Left lung (tissue), 4 donors: ENCODE measurements at regions not wholly inside any gene's neighbourhood (a gene's known extent, or its start where the extent isn't known, plus 50 kb on each side); places are given as distances from the start of the nearest gene placed in this dataset.

Source experiments
- ATAC-seq: fragments of 200-7000 bp; cut with Tn5 transposase; one replicate; pipeline ENCODE4 v1.9.1; 2020; ENCODE audit warnings: moderate library complexity
- DNase-seq, 4 donors: peaks; one replicate each; pipeline ENCODE4 v3.0.0-alpha.2; 2013 to 2020
- H3K27ac ChIP-seq, 2 donors: fragments of 200-600 bp; sonication (generic) in 1 of 2; one replicate each; pipeline versions ENCODE4 v1.5.0 to v1.8.0; 2020 to 2021
- H3K27me3 ChIP-seq, 2 donors: fragments of 200-600 bp; sonication (generic) in 1 of 2; one replicate each; pipeline versions ENCODE4 v1.5.0 to v1.8.0; 2020 to 2021
- H3K36me3 ChIP-seq, 2 donors: fragments of 200-600 bp; sonication (generic) in 1 of 2; one replicate each; pipeline versions ENCODE4 v1.5.0 to v1.8.0; 2020 to 2021
- H3K4me1 ChIP-seq, 2 donors: fragments of 200-600 bp; one replicate each; pipeline ENCODE4 v1.8.0; 2021
- H3K4me3 ChIP-seq, 2 donors: fragments of 200-600 bp; sonication (generic) in 1 of 2; one replicate each; pipeline versions ENCODE4 v1.5.0 to v1.8.0; 2020 to 2021; ENCODE audit warnings: mild to moderate bottlenecking in 1 of 2
- H3K9me3 ChIP-seq, 2 donors: fragments of 200-600 bp; sonication (generic) in 1 of 2; one replicate each; pipeline versions ENCODE4 v1.5.0 to v1.8.0; 2020 to 2021
- intact Hi-C, 2 donors: fragments of 100-400 bp; cut with DNase I; formaldehyde crosslinking; loops; one replicate each; pipeline versions ENCODE4 v1.11.2 to v1.14.2; 2022
- TF ChIP-seq, protein P1 (sequence below), 2 donors: fragments of 200-600 bp; sonication (generic) in 1 of 2; IDR thresholded peaks; one replicate each; pipeline versions ENCODE4 v1.5.0 to v1.8.0; 2021; ENCODE audit warnings: antibody characterized with exemption in 2 of 2
- donor health status: DM: no; HTN: yes; CAD: no.
- donor health status: DM: no; HTN: no; CAD: no.

DNA sequence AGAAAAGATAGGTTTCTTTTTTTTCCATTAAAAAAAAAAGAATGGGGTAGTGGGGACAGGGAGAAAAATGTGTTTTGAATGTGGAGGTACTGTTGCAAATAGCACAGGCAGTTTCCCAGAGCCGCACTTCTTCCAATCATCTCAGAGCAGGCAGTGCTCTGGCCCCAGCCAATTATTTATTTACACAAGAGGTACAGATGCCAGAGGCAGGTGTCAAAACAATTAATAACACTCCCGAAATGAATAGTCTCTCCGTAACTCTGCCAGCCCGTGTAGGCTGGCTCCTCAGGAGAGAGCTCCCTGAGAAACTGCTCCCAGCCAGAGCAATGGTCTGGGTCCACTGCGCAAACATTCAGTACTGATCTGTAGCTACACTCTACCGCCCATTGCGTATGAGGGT, 130.8 kb upstream of the IL1RAPL2 start:
- no peak overlapping the region for H3K27ac ChIP-seq
- no peaks in the 10 kb centered on the region for H3K27me3 ChIP-seq
- intact Hi-C loops = no loop called here
- H3K4me3 ChIP-seq = no peak overlapping the region
- TF ChIP-seq, protein P1, sequence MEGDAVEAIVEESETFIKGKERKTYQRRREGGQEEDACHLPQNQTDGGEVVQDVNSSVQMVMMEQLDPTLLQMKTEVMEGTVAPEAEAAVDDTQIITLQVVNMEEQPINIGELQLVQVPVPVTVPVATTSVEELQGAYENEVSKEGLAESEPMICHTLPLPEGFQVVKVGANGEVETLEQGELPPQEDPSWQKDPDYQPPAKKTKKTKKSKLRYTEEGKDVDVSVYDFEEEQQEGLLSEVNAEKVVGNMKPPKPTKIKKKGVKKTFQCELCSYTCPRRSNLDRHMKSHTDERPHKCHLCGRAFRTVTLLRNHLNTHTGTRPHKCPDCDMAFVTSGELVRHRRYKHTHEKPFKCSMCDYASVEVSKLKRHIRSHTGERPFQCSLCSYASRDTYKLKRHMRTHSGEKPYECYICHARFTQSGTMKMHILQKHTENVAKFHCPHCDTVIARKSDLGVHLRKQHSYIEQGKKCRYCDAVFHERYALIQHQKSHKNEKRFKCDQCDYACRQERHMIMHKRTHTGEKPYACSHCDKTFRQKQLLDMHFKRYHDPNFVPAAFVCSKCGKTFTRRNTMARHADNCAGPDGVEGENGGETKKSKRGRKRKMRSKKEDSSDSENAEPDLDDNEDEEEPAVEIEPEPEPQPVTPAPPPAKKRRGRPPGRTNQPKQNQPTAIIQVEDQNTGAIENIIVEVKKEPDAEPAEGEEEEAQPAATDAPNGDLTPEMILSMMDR (IDR thresholded peaks at IDR 0.05) = no peak
- no peaks in the 10 kb centered on the region for H3K9me3 ChIP-seq
- DNase-seq = no peak
- no peaks in the 10 kb centered on the region for H3K36me3 ChIP-seq
- no peak for ATAC-seq
- no peaks in the 10 kb centered on the region for H3K4me1 ChIP-seq

DNA sequence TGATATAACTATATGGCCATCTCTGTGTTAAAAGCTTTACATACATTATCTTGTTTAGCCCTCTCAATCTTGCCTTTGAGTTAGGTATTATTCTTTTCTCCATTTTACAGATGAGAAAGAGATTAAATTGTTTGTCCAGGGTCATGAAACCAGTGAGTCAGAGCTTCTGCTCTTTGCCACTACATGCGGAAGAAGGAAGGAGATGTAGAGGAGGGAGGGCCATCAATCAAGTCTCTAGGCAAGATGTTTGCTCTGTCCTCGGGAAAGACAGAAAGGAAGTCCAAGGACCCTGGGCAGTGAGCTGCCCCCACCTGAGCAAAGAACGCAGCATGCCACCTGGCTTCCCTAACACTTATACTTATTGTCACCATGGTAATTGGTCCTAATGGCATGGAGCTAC, 133.7 kb upstream of the IL1RAPL2 start:
- no peak for ATAC-seq

DNA sequence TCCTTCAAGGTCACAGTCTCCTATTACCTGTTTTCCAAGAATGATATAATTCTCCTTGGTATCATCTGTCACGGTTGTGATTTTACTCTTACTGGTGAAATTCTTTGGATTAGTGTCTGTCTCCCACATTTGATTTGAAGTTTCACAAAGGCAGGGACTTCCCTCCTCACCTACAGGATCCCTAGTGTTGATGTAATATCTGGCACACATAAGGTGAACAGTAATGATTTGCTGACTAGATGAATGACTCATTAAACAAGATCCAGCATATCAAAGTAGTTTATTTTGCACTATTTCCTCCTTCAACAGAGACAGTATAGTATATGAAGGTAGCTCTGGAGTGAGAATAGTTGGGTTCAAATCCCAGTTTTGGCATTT, 135.3 kb upstream of the IL1RAPL2 start:
- ATAC-seq (no peak), DNase-seq (no peak)
- intact Hi-C loops = no loop called here
- Histone ChIP-seq H3K9me3 (no peaks in the 10 kb centered on the region), H3K27ac (no peak overlapping the region), H3K36me3 (no peaks in the 10 kb centered on the region), H3K4me3 (no peak overlapping the region), H3K27me3 (no peaks in the 10 kb centered on the region), H3K4me1 (no peaks in the 10 kb centered on the region)
- TF ChIP-seq, protein P1 (IDR thresholded peaks at IDR 0.05) = no peak

More for the DNA sequence above, 133.7 kb upstream of the IL1RAPL2 start:
- Histone ChIP-seq H3K27me3 (no peaks in the 10 kb centered on the region), H3K4me1 (no peaks in the 10 kb centered on the region), H3K27ac (no peak overlapping the region), H3K9me3 (no peaks in the 10 kb centered on the region), H3K36me3 (no peaks in the 10 kb centered on the region), H3K4me3 (no peak overlapping the region)
- intact Hi-C loops = no loop called here
- TF ChIP-seq, protein P1 (IDR thresholded peaks at IDR 0.05) = no peak
- DNase-seq = no peak

DNA sequence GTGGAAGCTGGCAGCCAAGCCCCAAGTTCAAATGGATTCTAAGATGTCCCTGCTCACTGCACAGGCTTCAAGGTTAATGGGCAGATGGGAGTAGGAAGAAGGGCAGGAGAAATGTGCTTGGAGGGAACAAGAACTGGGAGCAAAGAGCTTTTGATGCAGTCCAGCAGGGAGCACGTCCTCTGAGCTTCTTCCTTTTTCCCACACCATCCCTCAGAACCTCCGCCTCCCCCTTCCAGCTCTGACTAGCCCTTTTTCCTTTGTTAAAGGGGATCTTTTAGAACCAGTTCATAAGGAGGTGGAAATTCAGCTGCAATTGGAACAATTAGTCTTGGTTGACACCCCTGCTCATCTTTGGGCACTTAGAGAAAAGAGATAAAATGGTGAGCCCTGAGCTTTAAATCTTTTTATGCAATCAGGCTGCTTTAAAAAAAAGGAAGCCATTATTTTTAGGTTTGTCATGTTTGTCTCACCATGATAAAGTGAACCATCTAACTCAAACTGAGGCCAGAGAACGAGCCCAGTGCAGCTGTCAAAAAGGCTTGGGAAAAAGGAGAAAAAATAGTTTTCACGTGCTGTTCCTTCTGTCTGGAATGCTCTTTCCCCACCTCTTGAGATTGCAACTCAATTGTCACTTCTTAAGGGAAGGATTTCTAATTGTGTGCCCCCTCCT, 135.8 kb upstream of the IL1RAPL2 start:
- intact Hi-C loops = no loop called here

DNA sequence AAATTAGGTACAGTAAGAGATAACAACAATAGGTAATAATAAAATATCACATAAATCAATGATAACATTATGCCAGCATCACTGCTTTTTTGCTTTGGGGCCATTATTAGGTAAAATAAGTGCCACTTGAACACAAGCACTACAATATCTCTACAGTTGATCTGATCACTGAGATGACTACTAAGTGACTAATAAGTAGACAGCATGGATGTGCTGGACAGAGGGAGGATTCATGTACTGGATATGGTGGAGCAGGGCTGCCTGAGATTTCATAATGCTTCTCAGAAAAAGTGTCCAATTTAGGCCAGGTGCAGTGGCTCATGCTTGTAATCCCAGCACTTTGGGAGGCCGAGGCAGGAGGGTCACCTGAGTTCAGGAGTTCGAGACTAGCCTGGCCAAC, 137.8 kb upstream of the IL1RAPL2 start:
- TF ChIP-seq, protein P1 (IDR thresholded peaks at IDR 0.05) = no peak
- H3K27me3 ChIP-seq = no peaks in the 10 kb centered on the region
- H3K9me3 ChIP-seq = no peaks in the 10 kb centered on the region
- no peaks in the 10 kb centered on the region for H3K36me3 ChIP-seq
- ATAC-seq = no peak
- DNase-seq = no peak
- H3K4me1 ChIP-seq = no peaks in the 10 kb centered on the region
- no peak overlapping the region for H3K4me3 ChIP-seq
- intact Hi-C loops = no loop called here
- no peak overlapping the region for H3K27ac ChIP-seq

More for the DNA sequence above, 135.8 kb upstream of the IL1RAPL2 start:
- H3K4me1 ChIP-seq = no peaks in the 10 kb centered on the region
- H3K4me3 ChIP-seq = no peak overlapping the region
- no peaks in the 10 kb centered on the region for H3K36me3 ChIP-seq
- no peaks in the 10 kb centered on the region for H3K9me3 ChIP-seq
- H3K27ac ChIP-seq = no peak overlapping the region
- DNase-seq (no peak), ATAC-seq (no peak)
- TF ChIP-seq, protein P1 (IDR thresholded peaks at IDR 0.05) = no peak
- no peaks in the 10 kb centered on the region for H3K27me3 ChIP-seq
